MM.1S (cell line): ENCODE measurements at regions not wholly inside any gene's neighbourhood (a gene's known extent, or its start where the extent isn't known, plus 50 kb on each side); places are given as distances from the start of the nearest gene placed in this dataset.

Source experiments
- DNase-seq: peaks from one replicate; pipeline ENCODE4 v3.0.0-alpha.2; 2015
- H2AFZ ChIP-seq: fragments of 300-600 bp; sonication (generic); 2 replicates; pipeline ENCODE4 v1.6.0; 2016; ENCODE audit warnings: antibody characterized with exemption, low read length
- H3F3A ChIP-seq: fragments of 300-600 bp; sonication (generic); 2 replicates; pipeline ENCODE4 v1.6.1; 2016; ENCODE audit warnings: mild to moderate bottlenecking, antibody characterized with exemption, low read length, moderate library complexity, mixed read lengths; ENCODE audit not compliant: insufficient read depth
- H3K27ac ChIP-seq: fragments of 300-600 bp; sonication (generic); 2 replicates; pipeline ENCODE4 v1.5.1; 2016; ENCODE audit warnings: mild to moderate bottlenecking, low read length
- H3K27me3 ChIP-seq: fragments of 300-600 bp; sonication (generic); replicated peaks from 2 replicates; pipeline ENCODE4 v1.6.0; 2016; ENCODE audit warnings: low read length; ENCODE audit not compliant: insufficient read depth
- H3K36me3 ChIP-seq: fragments of 300-600 bp; sonication (generic); replicated peaks from 2 replicates; pipeline ENCODE4 v1.6.1; 2016; ENCODE audit warnings: mild to moderate bottlenecking, low read length, mixed read lengths; ENCODE audit not compliant: insufficient read depth
- H3K4me1 ChIP-seq: fragments of 300-600 bp; sonication (generic); 2 replicates; pipeline ENCODE4 v1.6.1; 2016; ENCODE audit warnings: low read length, mixed read lengths
- H3K4me2 ChIP-seq: fragments of 300-600 bp; sonication (generic); 2 replicates; pipeline ENCODE4 v1.6.0; 2016; ENCODE audit warnings: low read depth, low read length
- H3K4me3 ChIP-seq: fragments of 300-600 bp; sonication (generic); 2 replicates; pipeline ENCODE4 v1.5.1; 2016; ENCODE audit warnings: low read length, mixed read lengths
- H3K79me2 ChIP-seq: fragments of 300-600 bp; sonication (generic); 2 replicates; pipeline ENCODE4 v1.6.1; 2016; ENCODE audit warnings: mixed run types, low read length, mixed read lengths
- H3K9ac ChIP-seq: fragments of 300-600 bp; sonication (generic); 2 replicates; pipeline ENCODE4 v1.6.1; 2016; ENCODE audit warnings: low read length, mixed read lengths
- H3K9me2 ChIP-seq: fragments of 300-600 bp; sonication (generic); replicated peaks from 2 replicates; pipeline ENCODE4 v1.6.1; 2016; ENCODE audit warnings: mild to moderate bottlenecking, low read length, mixed read lengths; ENCODE audit not compliant: insufficient read depth
- H3K9me3 ChIP-seq: fragments of 300-600 bp; sonication (generic); replicated peaks from 2 replicates; pipeline ENCODE4 v1.6.1; 2016; ENCODE audit warnings: mild to moderate bottlenecking, low read length, mixed read lengths; ENCODE audit not compliant: insufficient read depth
- H4K20me1 ChIP-seq: fragments of 300-600 bp; sonication (generic); 2 replicates; pipeline ENCODE4 v1.6.1; 2016; ENCODE audit warnings: mild to moderate bottlenecking, low read length, moderate library complexity, mixed read lengths; ENCODE audit not compliant: insufficient read depth
- EZH2 ChIP-seq: fragments of 300-600 bp; sonication (generic); optimal IDR thresholded peaks from 2 replicates; pipeline ENCODE3; 2017; ENCODE audit warnings: low read depth, mild to moderate bottlenecking, antibody characterized with exemption, low read length, mixed read lengths
- EZH2phosphoT487 ChIP-seq: fragments of 300-600 bp; sonication (generic); IDR thresholded peaks from 2 replicates; pipeline ENCODE4 v1.6.1; 2018; ENCODE audit warnings: antibody characterized with exemption, low read length
- TF ChIP-seq, protein P1 (sequence below): fragments of 300-600 bp; sonication (generic); IDR thresholded peaks from 2 replicates; pipeline ENCODE4 v1.5.1; 2016; ENCODE audit warnings: antibody characterized with exemption, low read length, mixed read lengths

DNA sequence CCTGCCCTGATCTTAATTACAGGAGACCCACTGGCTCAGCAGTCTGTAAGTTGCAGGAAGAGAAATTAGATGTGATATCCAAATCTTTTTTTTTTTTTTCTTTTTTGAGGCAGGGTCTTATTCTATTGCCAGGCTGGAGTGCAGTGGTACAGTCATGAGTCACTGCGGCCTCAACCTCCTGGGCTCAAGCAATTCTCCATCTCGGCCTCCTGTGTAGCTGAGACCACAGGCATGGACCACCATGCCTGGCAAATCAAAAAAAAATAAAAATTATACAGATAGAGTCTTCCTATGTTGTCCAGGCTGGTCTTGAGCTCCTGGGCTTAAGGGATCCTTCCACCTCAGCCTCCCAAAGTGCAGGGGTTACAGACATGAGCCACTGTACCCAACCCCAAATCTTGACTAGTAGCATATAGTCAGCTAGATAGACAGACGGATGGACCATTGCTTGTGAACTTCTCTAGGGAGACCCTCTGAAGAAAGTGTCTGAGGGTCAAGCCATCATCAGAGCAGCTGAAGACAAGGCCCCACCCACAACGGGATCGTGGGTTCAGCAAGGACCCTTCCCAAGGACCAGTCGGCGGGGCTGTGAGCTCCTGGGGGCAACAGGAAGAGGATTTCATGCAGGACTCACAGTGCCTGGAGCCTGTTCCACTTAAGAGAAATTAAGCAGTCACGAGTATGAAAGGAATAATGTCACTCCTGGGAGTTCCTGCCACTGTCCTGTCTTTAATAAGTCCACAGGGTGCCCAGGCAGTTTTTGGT lies 222.7 kb downstream of the ANKRD60 start:
- Histone ChIP-seq H2AFZ (no peak overlapping the region), H3K79me2 (no peaks in the 10 kb centered on the region), H3K9ac (no peak overlapping the region), H3K9me3 (no peaks in the 10 kb centered on the region), H3K4me1 (no peaks in the 10 kb centered on the region), H3K36me3 (no peaks in the 10 kb centered on the region), H3K27ac (no peak overlapping the region), H4K20me1 (no peaks in the 10 kb centered on the region), H3F3A (no peaks in the 10 kb centered on the region), H3K27me3 (peaks cover 94% of the 10 kb centered on the region), H3K9me2 (no peaks in the 10 kb centered on the region), H3K4me3 (no peak overlapping the region), H3K4me2 (no peak overlapping the region)
- no peak for DNase-seq
- TF ChIP-seq EZH2: no peak
- TF ChIP-seq, protein P1, sequence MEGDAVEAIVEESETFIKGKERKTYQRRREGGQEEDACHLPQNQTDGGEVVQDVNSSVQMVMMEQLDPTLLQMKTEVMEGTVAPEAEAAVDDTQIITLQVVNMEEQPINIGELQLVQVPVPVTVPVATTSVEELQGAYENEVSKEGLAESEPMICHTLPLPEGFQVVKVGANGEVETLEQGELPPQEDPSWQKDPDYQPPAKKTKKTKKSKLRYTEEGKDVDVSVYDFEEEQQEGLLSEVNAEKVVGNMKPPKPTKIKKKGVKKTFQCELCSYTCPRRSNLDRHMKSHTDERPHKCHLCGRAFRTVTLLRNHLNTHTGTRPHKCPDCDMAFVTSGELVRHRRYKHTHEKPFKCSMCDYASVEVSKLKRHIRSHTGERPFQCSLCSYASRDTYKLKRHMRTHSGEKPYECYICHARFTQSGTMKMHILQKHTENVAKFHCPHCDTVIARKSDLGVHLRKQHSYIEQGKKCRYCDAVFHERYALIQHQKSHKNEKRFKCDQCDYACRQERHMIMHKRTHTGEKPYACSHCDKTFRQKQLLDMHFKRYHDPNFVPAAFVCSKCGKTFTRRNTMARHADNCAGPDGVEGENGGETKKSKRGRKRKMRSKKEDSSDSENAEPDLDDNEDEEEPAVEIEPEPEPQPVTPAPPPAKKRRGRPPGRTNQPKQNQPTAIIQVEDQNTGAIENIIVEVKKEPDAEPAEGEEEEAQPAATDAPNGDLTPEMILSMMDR: no peak
- TF ChIP-seq EZH2phosphoT487: no peak

DNA sequence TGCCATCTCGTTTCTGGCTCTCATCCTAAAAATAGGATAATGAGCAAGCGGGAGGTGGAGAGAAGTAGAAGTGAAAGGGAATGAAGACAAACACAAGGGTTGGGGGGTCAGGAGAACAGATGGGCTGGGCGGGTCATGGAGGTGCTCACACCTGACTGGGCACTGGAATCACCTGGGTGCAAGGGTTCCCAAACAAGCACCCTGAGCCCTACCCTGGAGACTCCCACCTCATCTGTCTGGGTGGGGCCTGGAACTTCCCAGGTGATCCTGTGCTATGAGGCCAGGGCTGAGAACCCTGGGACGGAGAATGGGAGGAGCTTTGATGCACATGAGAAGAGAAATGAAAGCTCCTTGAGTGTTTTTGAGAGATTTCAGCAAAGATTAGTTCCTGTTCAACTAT lies 223.6 kb downstream of the ANKRD60 start:
- Histone ChIP-seq H3F3A (no peaks in the 10 kb centered on the region), H4K20me1 (no peaks in the 10 kb centered on the region)

DNA sequence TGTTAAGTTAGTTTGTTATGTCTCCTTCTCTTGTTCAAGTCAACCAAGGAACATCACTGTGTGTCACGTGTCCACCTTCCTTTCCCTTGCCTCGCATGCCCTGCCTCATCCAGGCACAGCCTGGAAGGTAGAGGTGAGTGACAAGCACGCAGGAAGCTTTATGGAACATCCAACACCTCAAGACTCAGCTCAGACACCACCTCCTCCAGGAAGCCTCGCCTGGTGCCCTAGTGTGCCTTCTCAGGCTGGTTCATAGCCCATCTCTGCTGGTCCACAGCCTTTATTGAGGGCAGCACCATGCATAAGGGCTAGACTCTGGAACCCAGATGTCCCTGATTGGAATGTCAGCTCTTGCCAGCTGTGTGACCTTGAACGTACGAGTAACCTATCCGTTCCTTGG lies 224.3 kb downstream of the ANKRD60 start:
- no peaks in the 10 kb centered on the region for H3K36me3 ChIP-seq
- no peak overlapping the region for H2AFZ ChIP-seq
- TF ChIP-seq EZH2: no peak
- no peak for TF ChIP-seq EZH2phosphoT487
- TF ChIP-seq, protein P1: no peak

More for the DNA sequence above, 223.6 kb downstream of the ANKRD60 start:
- no peak for DNase-seq
- H3K27me3 ChIP-seq: peaks cover 94% of the 10 kb centered on the region
- TF ChIP-seq, protein P1: no peak
- no peak for TF ChIP-seq EZH2
- TF ChIP-seq EZH2phosphoT487: no peak
- no peak overlapping the region for H3K27ac ChIP-seq
- H3K79me2 ChIP-seq: no peaks in the 10 kb centered on the region
- H3K4me1 ChIP-seq: no peaks in the 10 kb centered on the region
- H3K9ac ChIP-seq: no peak overlapping the region
- no peak overlapping the region for H2AFZ ChIP-seq
- no peaks in the 10 kb centered on the region for H3K36me3 ChIP-seq
- H3K4me3 ChIP-seq: no peak overlapping the region
- no peak overlapping the region for H3K4me2 ChIP-seq
- no peaks in the 10 kb centered on the region for H3K9me3 ChIP-seq
- H3K9me2 ChIP-seq: no peaks in the 10 kb centered on the region

More for the DNA sequence above, 224.3 kb downstream of the ANKRD60 start:
- Histone ChIP-seq H3K79me2 (no peaks in the 10 kb centered on the region), H3K4me1 (no peaks in the 10 kb centered on the region), H3K9ac (no peak overlapping the region), H3K27ac (no peak overlapping the region), H3K27me3 (peaks cover 94% of the 10 kb centered on the region), H3K4me3 (no peak overlapping the region), H4K20me1 (no peaks in the 10 kb centered on the region), H3K4me2 (no peak overlapping the region), H3K9me2 (no peaks in the 10 kb centered on the region), H3F3A (no peaks in the 10 kb centered on the region), H3K9me3 (no peaks in the 10 kb centered on the region)
- no peak for DNase-seq
